ENCODE measurements at regions not wholly inside any gene's neighbourhood (a gene's known extent, or its start where the extent isn't known, plus 50 kb on each side); places are given as distances from the start of the nearest gene placed in this dataset.
"Not testable (repeated sequence)": the region's sequence is repeated elsewhere in the genome, so short reads cannot be mapped to it uniquely, and the experiment has no call there.

GRCh38 chr2:145751629-145752028, 1231.7 kb upstream of the ZEB2 start:
- DNase-seq = no peak

DNA sequence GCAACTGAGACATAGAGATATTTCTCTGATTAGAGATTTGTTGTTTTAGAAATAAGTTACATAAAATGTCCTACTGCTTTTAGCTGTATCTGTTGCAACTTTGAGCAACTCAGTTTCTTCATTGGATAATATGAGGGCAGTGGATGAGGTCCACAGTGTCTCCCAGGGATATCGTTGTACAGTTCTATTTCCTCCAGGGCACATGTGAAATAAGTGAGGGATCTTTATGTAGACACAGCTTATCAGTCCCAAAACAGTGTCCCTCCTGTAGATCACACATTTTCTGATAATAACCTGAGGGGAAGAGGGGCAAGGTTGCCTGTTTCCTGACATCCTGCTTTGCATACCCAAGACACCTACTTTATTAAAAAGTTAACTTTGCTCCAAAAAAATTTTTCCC, 1231.2 kb upstream of the ZEB2 start:
- no peak for DNase-seq

GRCh38 chr2:145750612-145751011, 1230.7 kb upstream of the ZEB2 start:
- DNase-seq = no peak

- DNase-seq = no peak
These were observed 1230.2 kb upstream of the ZEB2 start for GRCh38 chr2:145750144-145750543.

GRCh38 chr2:145749556-145749955, 1229.6 kb upstream of the ZEB2 start:
- no peak for DNase-seq

DNA sequence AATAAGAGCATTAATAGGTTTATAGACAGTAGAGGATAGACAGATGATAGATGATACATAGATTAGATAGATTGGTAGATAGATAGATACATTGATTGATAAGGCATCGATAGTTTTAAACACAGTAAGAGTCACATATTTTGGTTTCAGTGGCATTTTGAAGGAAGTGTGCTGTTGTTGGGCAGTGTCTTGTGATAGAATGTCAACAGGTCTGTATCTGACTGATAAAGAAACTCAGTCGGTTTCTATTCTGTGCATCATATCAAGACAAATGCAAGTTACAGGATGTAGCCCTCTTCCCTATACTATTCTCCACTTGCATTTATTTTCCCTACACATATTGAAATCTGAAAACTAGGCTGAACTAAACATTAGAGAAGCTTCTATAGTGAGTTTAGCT, 1229.0 kb upstream of the ZEB2 start:
- no peak for DNase-seq

DNA sequence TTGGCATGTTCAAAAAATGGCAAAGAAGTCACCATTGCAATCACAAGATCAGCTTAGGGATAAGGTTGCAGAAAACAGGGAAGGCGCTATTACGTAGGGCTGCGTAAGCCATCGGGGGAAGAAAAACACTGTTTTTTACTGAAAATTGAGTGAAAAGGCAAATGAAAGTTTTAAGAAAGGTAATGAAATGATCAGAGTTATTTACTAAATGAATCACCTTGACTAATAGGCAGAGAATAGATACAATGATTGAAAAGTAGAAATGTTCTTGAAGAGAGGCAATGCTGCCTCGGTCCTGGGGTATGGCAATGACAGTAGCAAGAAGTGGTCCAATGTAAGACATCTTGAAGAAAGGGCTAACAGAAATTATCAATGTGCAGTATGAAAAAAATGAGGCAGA, 1227.8 kb upstream of the ZEB2 start:
- DNase-seq = no peak

- not testable (repeated sequence) for DNase-seq
These were observed 1225.4 kb upstream of the ZEB2 start for GRCh38 chr2:145745387-145745721.

DNA sequence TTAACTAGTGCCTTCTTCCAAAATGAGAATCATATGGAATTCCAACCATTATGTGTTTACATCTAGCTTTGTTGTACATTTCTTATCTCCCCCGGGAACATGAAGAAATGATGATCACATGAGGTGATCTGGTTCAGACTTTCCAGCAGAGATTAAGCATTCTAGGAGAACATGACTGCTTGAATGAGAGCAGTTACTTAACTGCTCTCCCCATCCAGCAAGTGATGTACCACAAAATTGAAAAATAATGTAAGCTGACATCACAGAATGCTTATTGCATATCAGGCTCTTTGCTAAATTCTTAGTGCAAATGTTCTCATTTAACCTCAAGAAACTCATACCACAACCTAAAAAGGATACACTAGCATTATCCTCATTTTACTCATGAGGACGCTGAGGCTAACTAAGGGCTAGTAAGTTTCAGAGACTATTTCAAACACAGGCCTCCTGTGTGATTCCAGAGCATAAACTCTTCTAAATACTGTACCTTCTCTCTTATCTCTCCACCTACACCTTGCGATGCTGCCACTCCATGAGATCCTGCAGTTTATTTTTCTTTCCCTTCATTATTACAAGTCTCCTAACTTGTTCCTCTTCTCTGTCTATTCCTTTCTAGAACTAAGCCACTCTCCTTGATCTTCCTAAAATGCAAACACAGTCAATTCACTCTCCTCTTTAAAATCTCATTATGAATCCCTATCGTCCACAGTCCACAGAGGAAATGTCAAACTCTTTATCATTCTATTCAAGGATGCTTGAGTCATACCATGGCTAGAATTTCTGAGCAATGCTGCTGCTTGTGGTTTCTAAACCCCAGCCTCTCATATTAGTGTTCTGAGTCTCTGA, 1224.8 kb upstream of the ZEB2 start:
- no peak for DNase-seq

DNA sequence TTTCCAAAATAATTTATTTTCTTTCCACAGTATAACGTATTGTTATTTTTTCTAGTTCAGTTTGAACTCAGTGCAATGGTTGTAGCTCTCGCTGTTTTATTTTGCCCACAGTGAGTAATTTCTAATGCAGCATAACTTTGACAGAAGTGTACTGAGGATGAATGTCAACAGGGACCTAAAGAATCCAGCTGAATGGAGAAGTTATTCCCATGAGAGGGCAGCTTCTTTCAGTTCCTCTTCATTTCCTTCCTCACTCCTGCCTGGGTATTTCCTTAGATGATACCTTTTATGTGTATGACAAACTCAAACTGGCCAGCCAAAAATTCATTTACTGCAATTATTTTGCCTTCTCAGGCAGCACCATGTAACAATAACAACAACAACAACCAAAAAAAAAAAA, 1223.1 kb upstream of the ZEB2 start:
- DNase-seq = no peak

DNA sequence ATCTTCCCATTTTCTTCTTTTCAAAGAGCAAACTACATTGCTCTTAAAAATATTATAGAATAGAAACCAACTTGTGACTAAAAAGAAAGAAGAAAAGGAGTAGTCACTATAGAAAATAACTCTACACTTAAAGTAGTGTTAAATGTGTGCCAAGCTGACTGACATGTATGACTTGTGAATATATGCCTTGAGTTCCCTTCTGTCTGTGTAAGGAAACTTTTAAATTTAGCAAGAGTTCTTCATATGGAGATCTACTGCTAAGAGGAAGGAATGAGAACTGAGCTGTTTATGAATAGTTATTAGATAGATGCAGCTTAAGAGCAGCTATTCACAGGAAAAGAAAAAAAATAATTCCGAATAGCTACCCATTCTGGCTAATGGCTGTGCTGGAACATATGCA, 1221.7 kb upstream of the ZEB2 start:
- DNase-seq = no peak

- DNase-seq = no peak
These were observed 1221.3 kb upstream of the ZEB2 start for GRCh38 chr2:145741181-145741580.

DNA sequence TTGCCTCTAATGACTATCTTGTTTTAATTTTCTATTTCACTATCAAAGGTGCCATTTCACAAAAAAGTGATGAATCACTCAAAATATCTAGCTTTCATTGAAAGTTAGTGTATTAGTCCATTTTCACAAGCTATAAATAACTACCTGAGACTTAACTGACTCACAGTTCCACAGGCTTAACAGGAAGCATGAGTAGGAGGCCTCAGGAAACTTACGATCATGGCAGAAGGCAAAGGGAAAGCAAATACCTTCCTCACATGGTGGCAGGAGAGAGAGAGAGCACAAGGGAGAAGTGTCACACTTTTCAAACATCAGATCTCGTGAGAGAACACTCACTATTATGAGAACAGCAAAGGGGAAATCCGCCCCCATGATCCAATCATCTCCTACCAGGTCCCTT, 1220.4 kb upstream of the ZEB2 start:
- DNase-seq = no peak

GRCh38 chr2:145739681-145740080, 1219.8 kb upstream of the ZEB2 start:
- DNase-seq = no peak

- no peak for DNase-seq
These were observed 1217.0 kb upstream of the ZEB2 start for GRCh38 chr2:145736871-145737270.

- no peak for DNase-seq
These were observed 1211.5 kb upstream of the ZEB2 start for GRCh38 chr2:145731467-145731866.

GRCh38 chr2:145729993-145730770, 1210.3 kb upstream of the ZEB2 start:
- peak; percentile 62 to 92 for DNase-seq

DNA sequence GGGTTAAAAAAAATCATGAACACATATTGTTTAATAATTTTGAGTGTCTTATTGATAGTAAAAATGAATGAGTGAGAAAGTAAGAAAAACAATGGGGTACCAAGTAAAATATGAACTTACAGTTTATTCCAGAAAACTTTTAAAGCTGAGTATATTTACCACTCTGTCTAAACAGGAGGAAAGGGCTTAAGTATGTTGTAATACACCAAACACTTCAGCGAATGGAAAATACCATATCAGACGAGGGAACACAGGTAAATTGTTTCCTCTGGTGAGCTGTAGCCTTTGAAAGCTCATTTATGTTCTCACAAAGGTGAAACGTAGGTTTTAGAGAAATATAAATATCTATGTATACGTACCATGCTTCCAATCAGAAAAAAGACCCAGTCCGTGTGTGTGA, 1209.6 kb upstream of the ZEB2 start:
- DNase-seq = no peak

GRCh38 chr2:145728511-145728910, 1208.6 kb upstream of the ZEB2 start:
- DNase-seq = no peak

DNA sequence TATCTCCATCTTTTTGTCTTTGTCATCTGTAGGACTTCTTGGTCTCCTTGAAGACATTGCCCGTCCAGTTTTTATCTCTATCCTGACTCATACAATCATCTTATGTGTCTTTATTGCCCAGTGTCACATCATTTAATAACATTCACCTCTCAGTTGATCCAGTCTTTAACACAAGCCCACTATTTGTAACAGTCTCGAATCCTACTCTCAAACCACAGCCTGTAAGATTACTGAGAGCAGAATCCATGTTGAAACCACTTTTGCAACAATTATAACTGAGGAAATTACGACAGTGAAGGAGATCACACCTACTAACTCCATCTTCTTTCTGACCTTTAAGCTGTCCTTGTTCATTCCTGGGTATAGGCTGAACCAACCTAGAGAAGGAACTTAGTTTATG, 1206.0 kb upstream of the ZEB2 start:
- DNase-seq = no peak

DNA sequence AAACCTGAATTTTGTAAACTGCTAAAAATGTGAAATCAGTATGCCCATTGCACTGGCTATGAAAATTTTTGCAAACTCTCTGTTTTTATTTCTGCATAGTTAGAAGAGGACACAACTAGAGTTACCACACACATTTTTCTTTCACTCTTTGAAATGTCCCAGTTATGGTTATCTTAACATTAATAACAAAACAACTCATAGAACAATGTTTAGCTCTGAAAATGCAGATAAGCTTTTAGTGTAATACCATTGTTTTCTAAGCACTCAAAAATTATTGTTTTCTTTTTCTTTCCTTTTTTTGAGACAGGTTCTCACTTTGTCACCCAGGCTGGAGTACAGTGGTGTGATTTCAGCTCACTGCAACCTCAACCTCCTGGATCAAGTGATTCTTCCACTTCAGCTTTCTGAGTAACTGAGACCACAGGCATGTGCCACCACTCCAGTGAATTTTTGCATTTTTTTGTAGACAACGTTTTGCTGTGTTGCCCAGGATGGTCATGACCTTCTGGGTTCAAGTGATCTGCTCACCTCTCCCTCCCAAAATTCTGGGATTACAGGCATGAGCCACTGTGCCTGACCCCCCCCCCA, 1204.5 kb upstream of the ZEB2 start:
- no peak for DNase-seq

GRCh38 chr2:145723872-145724271, 1204.0 kb upstream of the ZEB2 start:
- no peak for DNase-seq

DNA sequence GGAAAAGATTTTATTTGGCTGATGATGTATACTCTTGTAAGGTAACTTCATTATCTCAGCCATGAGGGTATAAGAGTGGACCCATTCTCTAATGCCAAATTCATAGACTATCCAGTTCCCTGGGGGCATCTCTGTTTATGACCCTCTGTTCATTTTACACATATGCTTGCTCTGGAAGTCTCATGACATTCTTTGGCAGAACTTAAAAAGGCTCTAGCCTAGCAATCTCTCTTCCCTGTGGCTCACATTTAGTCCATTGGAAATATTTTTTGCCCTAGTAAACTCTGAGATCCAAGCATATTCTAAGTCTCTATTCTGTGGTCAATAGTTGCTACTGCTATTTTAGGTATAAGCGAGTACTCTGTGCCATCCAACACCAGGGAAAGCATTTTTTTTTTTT, 1201.8 kb upstream of the ZEB2 start:
- no peak for DNase-seq

DNA sequence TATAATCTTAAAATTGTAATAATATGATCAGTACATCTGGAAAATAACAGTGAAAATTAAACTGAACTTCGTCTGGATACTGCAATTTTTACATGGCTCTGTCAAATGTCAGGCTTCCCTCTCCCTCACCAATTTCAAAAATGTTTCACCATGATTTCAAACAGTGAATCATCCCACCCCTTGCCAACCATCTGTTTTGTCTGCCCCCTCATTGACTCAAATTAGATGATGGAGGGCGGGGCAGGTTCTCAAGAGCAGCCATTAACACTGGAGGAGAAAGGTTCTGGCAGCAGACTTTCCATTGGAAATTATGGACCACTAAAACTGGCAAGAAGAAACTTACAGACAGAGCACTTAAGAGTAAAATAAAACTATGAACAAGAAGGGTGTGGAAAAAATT, 1195.7 kb upstream of the ZEB2 start:
- DNase-seq = peak; percentile 4 to 49
